ENCODE measurements at regions not wholly inside any gene's neighbourhood (a gene's known extent, or its start where the extent isn't known, plus 50 kb on each side); places are given as distances from the start of the nearest gene placed in this dataset.

DNA sequence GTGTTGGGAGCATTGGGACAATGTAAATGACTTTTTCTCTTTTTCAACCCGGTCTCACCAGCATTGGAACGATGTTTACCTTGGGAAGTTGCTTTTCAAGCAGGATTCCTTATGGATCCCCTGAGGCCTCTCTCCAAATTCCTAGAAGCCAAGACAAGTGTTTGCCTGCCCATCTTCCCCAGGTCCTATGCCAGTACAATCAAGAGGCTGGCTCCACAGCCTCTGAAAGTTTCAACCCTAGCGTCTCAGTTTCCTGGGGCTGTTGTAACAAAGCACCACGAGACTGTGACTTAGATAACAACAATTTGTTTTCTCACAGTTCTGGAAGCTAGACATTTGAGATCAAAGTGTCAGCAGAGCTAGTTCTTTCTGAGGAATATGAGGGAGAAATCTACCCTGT lies 347.2 kb upstream of the UMPS start:
- TF ChIP-seq, protein P1, sequence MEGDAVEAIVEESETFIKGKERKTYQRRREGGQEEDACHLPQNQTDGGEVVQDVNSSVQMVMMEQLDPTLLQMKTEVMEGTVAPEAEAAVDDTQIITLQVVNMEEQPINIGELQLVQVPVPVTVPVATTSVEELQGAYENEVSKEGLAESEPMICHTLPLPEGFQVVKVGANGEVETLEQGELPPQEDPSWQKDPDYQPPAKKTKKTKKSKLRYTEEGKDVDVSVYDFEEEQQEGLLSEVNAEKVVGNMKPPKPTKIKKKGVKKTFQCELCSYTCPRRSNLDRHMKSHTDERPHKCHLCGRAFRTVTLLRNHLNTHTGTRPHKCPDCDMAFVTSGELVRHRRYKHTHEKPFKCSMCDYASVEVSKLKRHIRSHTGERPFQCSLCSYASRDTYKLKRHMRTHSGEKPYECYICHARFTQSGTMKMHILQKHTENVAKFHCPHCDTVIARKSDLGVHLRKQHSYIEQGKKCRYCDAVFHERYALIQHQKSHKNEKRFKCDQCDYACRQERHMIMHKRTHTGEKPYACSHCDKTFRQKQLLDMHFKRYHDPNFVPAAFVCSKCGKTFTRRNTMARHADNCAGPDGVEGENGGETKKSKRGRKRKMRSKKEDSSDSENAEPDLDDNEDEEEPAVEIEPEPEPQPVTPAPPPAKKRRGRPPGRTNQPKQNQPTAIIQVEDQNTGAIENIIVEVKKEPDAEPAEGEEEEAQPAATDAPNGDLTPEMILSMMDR (conservative IDR thresholded peaks at IDR 0.05; ENCODE audit: low read length) = no peak
- H3K4me3 ChIP-seq (ENCODE audit: low read length) = no peak overlapping the region
- DNase-seq (ENCODE audit: low read depth) = peak; percentile 3

DNA sequence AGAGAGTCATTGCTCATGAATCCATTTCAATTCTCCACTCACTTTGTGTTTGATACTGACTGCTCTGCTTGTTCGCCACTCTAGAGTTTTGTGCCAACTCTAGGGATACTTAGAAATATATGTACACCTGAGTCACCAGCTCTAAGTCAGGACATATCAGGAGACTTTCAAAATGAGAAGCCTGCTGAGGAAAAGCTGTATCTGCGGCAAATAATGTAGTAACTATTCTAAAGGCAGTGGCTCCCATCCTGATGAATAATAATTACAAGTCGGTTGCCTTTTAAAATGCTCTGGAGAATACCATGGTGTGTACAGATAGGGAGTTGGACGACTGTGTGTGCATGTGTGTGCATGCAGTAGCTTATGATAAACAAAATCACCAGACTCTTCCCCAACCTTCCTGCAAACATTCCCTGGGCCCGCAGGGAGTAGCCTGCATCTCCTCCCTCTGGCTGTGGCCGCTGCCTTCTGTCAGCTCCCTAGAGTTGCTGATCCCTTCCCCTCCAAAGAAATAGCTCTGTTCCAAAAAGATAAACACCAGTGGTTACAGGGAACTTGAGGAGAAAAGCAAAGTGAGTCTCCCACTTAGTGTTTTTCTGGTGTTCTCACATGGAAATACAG lies 346.3 kb upstream of the UMPS start:
- H3K4me3 ChIP-seq (ENCODE audit: low read length) = no peak overlapping the region
- DNase-seq (ENCODE audit: low read depth) = no peak
- TF ChIP-seq, protein P1 (conservative IDR thresholded peaks at IDR 0.05; ENCODE audit: low read length) = no peak

DNA sequence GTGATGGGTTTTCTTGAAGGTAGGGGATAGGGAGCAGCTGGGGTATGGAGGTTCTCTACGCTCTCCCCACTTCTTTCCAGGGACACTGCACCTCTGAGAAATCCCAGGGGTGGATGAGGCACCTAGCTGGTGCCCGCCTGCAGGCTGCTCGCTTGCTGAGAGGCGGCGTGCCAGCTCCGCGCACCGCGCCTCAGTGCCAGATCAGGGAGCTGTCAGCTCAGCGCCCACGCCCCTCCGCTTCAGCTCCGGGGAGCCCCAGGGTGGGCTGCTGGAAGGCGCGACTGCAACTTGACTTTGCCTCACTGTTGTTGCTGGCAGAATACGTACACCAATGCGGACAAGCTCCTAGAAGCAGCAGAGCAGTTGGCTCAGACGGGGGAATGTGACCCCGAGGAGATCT lies 345.7 kb upstream of the UMPS start:
- no peak overlapping the region for H3K4me3 ChIP-seq (ENCODE audit: low read length)
- TF ChIP-seq, protein P1 (conservative IDR thresholded peaks at IDR 0.05; ENCODE audit: low read length) = no peak
- no peak for DNase-seq (ENCODE audit: low read depth)

DNA sequence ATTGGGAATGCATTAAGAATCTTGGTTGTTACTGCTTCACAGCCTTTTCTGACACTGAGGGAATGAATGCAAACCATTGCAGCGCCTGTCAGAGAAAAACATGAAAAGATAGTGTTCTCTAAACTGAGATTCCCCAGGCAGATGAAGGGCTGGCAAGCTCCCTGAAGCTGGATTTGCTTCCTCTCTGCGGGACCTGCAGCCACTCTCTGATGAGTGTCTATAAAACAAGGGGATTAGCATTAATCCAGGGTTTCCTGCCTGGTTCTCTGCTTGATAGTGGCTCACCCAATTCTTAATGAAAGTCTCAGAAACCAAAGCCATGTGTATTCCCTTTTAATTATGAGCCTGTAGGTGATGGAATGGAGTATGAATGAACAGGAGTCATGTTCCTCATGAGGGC lies 344.3 kb upstream of the UMPS start:
- DNase-seq (ENCODE audit: low read depth) = no peak
- TF ChIP-seq, protein P1 (conservative IDR thresholded peaks at IDR 0.05; ENCODE audit: low read length) = no peak

DNA sequence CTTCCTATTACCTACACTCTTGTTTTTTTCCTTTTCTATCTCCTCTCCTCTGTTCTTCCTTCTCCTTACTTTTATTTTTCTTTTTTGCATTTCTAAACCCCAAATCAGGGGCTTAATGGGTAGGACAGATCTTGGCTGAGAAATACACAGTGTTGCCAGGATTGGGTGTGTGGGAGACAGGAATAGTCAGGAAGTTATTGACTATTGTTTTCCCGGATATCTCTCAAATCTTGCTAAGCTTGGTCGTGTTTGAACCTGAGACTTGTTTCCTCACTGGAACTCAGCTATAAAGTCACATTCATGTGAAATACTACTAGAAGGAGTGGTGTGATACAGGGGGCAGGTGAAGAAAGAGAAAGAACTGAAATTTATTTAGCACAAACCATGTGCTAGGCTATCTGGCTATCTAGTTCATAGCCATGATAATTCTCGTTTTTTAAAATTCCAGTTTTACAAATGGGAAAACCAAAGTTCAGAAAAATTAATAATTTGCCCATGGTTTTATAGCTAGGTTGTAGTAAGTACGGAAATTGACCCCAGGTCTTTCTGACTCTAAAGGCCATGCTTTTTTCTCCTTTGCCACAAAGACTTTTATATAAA lies 343.2 kb upstream of the UMPS start:
- no peak for DNase-seq (ENCODE audit: low read depth)
- TF ChIP-seq, protein P1 (conservative IDR thresholded peaks at IDR 0.05; ENCODE audit: low read length) = no peak
- H3K4me3 ChIP-seq (ENCODE audit: low read length) = no peak overlapping the region

More for the DNA sequence above, 344.3 kb upstream of the UMPS start:
- no peak overlapping the region for H3K4me3 ChIP-seq (ENCODE audit: low read length)

DNA sequence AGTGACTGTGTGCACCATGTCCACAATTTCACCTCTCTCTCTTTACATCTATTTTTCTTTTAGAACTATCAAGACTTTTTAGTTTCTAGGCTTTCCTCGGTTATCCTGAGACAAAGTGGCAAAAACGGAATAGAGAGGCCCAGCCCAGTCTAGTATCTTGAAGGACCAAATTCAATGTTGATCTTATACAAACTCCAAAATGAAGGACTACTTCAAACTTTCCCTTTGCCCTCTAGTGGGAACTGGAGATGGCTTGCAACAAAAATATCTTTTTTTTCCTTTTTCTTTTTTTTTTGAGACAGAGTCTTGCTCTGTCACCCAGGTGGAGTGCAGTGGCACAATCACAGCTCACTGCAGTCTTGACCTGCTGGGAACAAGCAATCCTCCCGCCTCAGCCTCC lies 338.5 kb upstream of the UMPS start:
- TF ChIP-seq, protein P1 (conservative IDR thresholded peaks at IDR 0.05; ENCODE audit: low read length) = no peak
- DNase-seq (ENCODE audit: low read depth) = no peak
- no peak overlapping the region for H3K4me3 ChIP-seq (ENCODE audit: low read length)

DNA sequence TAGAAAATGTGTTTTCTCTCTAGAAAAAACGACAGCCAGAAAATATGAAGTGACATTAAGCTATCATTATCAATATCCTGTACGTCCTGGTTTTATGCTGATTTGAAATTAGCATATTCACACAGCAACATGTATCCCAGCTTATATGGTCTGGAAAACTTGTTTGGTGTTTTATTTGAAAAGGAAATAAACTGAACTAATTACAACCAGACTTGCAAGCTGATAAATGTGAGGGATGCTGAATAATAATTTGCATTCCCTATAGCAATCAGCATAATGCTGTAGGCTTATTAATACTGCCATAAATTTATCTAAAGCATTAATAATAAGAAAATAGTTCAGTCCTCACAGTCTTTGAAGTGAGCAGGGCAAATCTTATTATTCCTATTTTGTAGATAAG lies 336.9 kb upstream of the UMPS start:
- no peak for DNase-seq (ENCODE audit: low read depth)
- TF ChIP-seq, protein P1 (conservative IDR thresholded peaks at IDR 0.05; ENCODE audit: low read length) = no peak
- no peak overlapping the region for H3K4me3 ChIP-seq (ENCODE audit: low read length)
